GM12865 (cell line): ENCODE measurements at regions not wholly inside any gene's neighbourhood (a gene's known extent, or its start where the extent isn't known, plus 50 kb on each side); places are given as distances from the start of the nearest gene placed in this dataset.

Experiments
- DNase-seq: peaks from one replicate; pipeline ENCODE4 v3.0.0; 2010; ENCODE audit warnings: low read depth
- H3K4me3 ChIP-seq: 2 replicates; pipeline ENCODE4 v1.5.1; 2011; ENCODE audit warnings: mild to moderate bottlenecking, low read depth, low read length, control low read depth
- TF ChIP-seq, protein P1 (sequence below): IDR thresholded peaks from 2 replicates; pipeline ENCODE4 v1.5.1; 2011; ENCODE audit warnings: low read length, control low read depth, low read depth, inconsistent platforms; ENCODE audit not compliant: insufficient read depth; ENCODE audit errors: missing control alignments

DNA sequence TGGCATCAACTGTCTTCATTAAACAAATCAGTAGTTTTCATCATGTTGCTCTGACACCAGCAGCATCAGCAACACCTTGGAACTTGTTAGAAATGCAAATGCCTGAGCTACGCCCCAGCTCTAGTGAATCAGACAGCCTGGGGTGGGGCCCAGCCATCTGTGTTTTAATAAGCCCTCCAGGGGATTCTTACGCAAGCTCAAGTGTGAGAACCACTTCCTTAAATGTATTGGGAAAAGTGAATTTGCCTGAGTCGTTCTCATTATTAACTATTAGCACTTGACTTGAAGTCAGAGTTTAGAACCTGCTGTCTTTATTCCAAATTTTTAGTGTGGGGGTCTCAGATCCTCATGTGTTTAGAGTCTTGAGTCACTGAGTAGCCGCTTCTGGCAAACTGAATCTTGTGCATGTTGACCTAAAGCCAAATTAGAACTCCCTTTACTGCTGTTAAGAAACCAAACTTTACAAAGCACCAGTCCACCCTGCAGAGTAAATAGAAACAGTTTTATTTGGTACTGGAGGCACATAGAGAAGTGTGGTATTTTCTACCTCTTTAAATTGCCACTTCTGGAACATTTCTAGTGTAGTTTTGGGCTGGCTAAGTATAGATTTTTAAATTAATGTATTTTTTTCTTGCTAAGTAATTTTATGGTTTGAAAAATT lies 137.4 kb upstream of the COX10 start:
- no peak for DNase-seq
- TF ChIP-seq, protein P1, sequence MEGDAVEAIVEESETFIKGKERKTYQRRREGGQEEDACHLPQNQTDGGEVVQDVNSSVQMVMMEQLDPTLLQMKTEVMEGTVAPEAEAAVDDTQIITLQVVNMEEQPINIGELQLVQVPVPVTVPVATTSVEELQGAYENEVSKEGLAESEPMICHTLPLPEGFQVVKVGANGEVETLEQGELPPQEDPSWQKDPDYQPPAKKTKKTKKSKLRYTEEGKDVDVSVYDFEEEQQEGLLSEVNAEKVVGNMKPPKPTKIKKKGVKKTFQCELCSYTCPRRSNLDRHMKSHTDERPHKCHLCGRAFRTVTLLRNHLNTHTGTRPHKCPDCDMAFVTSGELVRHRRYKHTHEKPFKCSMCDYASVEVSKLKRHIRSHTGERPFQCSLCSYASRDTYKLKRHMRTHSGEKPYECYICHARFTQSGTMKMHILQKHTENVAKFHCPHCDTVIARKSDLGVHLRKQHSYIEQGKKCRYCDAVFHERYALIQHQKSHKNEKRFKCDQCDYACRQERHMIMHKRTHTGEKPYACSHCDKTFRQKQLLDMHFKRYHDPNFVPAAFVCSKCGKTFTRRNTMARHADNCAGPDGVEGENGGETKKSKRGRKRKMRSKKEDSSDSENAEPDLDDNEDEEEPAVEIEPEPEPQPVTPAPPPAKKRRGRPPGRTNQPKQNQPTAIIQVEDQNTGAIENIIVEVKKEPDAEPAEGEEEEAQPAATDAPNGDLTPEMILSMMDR, result no peak
- no peak overlapping the region for H3K4me3 ChIP-seq

DNA sequence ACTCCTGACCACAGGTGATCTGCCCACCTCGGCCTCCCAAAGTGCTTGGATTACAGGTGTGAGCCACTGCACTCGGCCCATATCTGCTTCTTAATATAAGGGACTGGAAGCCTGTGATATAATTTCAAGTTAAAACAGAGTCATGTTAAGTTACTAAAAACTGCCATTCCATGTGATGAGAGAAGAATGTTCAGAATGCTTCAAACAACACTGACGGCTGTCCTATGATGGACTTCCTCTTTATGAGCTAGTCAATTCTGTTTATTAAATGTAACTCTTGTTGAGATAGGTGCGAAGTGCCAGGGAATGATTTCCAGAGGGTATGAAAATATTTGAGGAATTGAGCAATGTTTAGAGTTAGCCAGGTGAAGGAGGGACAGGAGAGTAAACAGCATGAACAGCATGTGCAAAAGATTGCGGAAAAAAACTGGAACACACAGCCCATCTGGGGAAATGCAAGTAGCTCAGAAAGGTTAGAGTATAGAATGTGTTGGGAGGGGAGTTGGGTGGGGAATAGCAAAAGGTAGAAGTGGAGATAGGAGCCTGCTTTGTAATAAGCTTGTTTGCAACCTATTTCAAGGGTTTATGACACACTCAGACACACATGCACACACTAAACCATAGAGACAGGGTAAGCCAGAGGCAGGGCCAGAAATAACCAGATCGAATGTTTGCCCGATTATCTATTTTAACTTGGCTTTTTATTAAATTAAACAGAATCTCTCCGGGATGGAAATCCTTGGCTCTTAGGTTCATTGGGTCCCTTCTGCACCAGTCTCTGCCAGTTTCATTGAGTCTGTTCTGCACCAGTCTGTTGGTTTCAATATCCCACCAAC lies 135.6 kb upstream of the COX10 start:
- TF ChIP-seq, protein P1, result no peak
- DNase-seq, result no peak
- no peak overlapping the region for H3K4me3 ChIP-seq

DNA sequence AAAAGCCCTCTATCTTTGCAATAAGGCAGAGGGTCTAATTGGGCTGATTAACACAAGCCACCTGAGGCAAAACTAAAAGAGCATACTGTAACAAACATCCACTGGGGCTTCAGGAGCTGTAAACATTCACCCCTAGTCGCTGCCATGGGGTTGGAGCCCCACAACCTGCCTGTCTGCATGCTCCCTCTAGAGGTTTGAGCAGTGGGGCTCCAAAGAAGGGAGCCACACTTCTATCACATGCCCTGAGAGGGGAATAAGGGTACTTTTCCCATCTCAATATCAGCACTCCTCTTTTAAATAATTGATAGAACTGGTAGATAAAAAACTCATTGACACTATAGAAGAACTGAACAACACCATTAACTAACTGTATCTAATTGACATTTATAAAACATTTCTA lies 130.1 kb upstream of the COX10 start:
- TF ChIP-seq, protein P1, result no peak
- DNase-seq, result no peak
- no peak overlapping the region for H3K4me3 ChIP-seq

DNA sequence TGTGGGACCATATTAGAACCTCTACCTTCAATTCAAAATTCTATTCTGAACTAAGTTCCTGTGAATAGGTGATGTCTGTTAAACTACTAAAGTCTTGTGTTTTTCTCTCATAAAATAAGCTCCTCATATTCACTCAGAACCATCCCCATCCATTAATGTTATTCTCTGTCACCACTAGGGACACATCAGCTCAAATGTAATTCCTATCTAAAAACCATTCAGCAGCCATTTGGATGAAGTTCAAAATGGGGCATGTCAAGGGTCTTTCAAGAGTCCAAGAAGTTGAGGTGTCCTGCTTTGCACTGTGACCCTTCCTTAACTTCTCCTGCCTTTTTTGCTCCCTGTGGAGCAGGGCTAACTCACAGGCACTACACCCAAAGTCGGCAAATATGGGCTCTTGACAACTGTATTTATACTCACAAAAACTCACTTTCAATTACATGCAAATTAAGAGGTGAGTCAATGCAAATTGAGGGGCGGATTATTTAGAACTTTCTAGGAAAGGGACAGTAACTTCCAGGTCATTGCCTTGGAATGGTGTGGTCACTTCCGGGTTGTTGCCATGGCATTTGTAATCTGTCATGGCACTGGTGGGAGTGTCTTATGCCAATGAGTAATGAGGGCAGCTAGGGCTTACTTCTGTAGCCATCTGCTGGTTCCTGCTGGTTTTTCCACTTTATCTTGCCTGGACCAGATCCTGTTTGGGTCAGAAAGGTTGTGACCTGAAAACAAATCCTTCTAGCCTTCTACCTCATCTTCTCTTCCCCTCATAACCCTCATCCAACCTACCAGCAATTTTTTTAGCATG lies 128.2 kb upstream of the COX10 start:
- no peak overlapping the region for H3K4me3 ChIP-seq
- TF ChIP-seq, protein P1, result no peak
- DNase-seq, result no peak

DNA sequence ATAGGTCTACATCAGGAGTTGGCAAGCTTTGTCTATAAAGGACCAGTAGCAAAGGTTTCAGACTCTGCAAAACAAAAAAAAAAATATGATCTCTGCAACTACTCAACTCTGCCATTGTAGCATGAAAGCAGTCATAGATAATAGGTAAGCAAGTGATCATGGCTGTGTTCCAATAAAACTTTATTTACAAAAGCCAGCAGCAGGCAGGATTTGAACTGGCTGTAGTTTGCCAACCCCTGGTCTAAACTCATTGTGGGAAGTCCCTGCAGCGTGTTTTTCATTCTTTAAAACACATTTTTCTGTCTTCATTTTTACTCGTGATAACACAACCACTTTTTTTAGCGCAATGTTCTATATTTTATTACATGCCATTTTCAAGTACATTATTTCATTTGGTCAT lies 127.5 kb upstream of the COX10 start:
- DNase-seq, result no peak
- TF ChIP-seq, protein P1, result no peak
- H3K4me3 ChIP-seq, result no peak overlapping the region

DNA sequence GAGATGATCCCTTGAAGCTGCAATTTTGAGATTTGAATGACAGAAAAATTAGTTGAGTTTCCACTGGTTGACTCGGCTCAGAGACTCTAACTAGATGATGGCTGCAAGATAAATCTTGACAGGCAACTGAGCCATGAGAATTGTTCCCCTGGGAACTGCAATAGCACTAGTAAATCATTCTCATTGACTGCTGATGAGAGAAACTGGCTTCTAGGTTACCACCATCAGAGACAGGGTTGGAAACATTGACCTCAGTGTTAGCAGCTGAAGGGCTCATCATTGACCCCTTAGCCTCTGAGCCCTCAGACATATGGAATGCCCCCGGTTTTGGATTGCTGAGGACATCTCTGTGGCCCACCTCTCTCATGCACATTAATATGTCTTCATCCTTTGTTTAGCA lies 125.4 kb upstream of the COX10 start:
- no peak overlapping the region for H3K4me3 ChIP-seq
- no peak for DNase-seq
- TF ChIP-seq, protein P1, result no peak
